ACC112 (cell line): ENCODE measurements at regions not wholly inside any gene's neighbourhood (a gene's known extent, or its start where the extent isn't known, plus 50 kb on each side); places are given as distances from the start of the nearest gene placed in this dataset.

Experiments used
- H2AFZ ChIP-seq: fragments of 200-600 bp; sonication (generic); one replicate; pipeline ENCODE4 v1.6.0; 2017; ENCODE audit warnings: antibody characterized with exemption, low read length; ENCODE audit not compliant: unreplicated experiment
- H3K27ac ChIP-seq: fragments of 200-600 bp; sonication (generic); 2 replicates; pipeline ENCODE4 v1.5.1; 2014; ENCODE audit warnings: low read depth, mild to moderate bottlenecking, antibody characterized with exemption, low read length, moderate library complexity
- H3K27me3 ChIP-seq: fragments of 200-600 bp; sonication (generic); 2 replicates; pipeline ENCODE4 v1.6.1; 2014; ENCODE audit warnings: mild to moderate bottlenecking, antibody characterized with exemption, low read length, moderate library complexity, mixed read lengths; ENCODE audit not compliant: insufficient read depth
- H3K36me3 ChIP-seq: fragments of 200-600 bp; sonication (generic); 2 replicates; pipeline ENCODE4 v1.6.1; 2016; ENCODE audit warnings: mild to moderate bottlenecking, antibody characterized with exemption, low read length, moderate library complexity, mixed read lengths; ENCODE audit not compliant: insufficient read depth
- H3K4me1 ChIP-seq: fragments of 200-600 bp; sonication (generic); one replicate; pipeline ENCODE4 v1.6.1; 2016; ENCODE audit warnings: low read length, mixed read lengths; ENCODE audit not compliant: insufficient read depth, unreplicated experiment, control insufficient read depth
- H3K4me3 ChIP-seq: fragments of 200-600 bp; sonication (generic); 2 replicates; pipeline ENCODE4 v1.5.1; 2014; ENCODE audit warnings: mild to moderate bottlenecking, low read depth, low read length
- H3K79me2 ChIP-seq: fragments of 200-600 bp; sonication (generic); one replicate; pipeline ENCODE4 v1.6.0; 2016; ENCODE audit warnings: low read length; ENCODE audit not compliant: control insufficient read depth, unreplicated experiment, insufficient read depth

GRCh38 chr12:118749646-118750045, 231.7 kb upstream of the SRRM4 start:
- H3K36me3 ChIP-seq: no peaks in the 10 kb centered on the region
- no peaks in the 10 kb centered on the region for H3K27me3 ChIP-seq
- H3K4me1 ChIP-seq: no peaks in the 10 kb centered on the region
- no peak overlapping the region for H2AFZ ChIP-seq
- H3K79me2 ChIP-seq: no peaks in the 10 kb centered on the region
- no peak overlapping the region for H3K4me3 ChIP-seq
- H3K27ac ChIP-seq: no peak overlapping the region

GRCh38 chr12:118750666-118751065, 230.7 kb upstream of the SRRM4 start:
- no peak overlapping the region for H3K27ac ChIP-seq
- no peaks in the 10 kb centered on the region for H3K36me3 ChIP-seq
- H3K79me2 ChIP-seq: no peaks in the 10 kb centered on the region
- no peak overlapping the region for H2AFZ ChIP-seq
- no peak overlapping the region for H3K4me3 ChIP-seq
- H3K27me3 ChIP-seq: no peaks in the 10 kb centered on the region
- no peaks in the 10 kb centered on the region for H3K4me1 ChIP-seq

- Histone ChIP-seq H3K79me2 (no peaks in the 10 kb centered on the region), H3K4me3 (no peak overlapping the region), H3K27ac (no peak overlapping the region), H2AFZ (no peak overlapping the region), H3K27me3 (no peaks in the 10 kb centered on the region), H3K36me3 (no peaks in the 10 kb centered on the region), H3K4me1 (no peaks in the 10 kb centered on the region)
Observed at GRCh38 chr12:118751355-118751754, 230.0 kb upstream of the SRRM4 start.

GRCh38 chr12:118760623-118761022, 220.7 kb upstream of the SRRM4 start:
- Histone ChIP-seq H3K27ac (no peak overlapping the region), H3K27me3 (no peaks in the 10 kb centered on the region), H3K36me3 (no peaks in the 10 kb centered on the region), H2AFZ (no peak overlapping the region), H3K4me3 (no peak overlapping the region), H3K4me1 (no peaks in the 10 kb centered on the region), H3K79me2 (no peaks in the 10 kb centered on the region)

GRCh38 chr12:118763234-118763633, 218.1 kb upstream of the SRRM4 start:
- H3K27me3 ChIP-seq: no peaks in the 10 kb centered on the region
- no peak overlapping the region for H3K27ac ChIP-seq
- no peak overlapping the region for H2AFZ ChIP-seq

GRCh38 chr12:118773956-118774723, 207.2 kb upstream of the SRRM4 start:
- Histone ChIP-seq H3K27ac (no peak overlapping the region), H2AFZ (no peak overlapping the region), H3K36me3 (no peaks in the 10 kb centered on the region), H3K79me2 (no peaks in the 10 kb centered on the region), H3K4me1 (no peaks in the 10 kb centered on the region), H3K27me3 (no peaks in the 10 kb centered on the region), H3K4me3 (no peak overlapping the region)

More at GRCh38 chr12:118763234-118763633, 218.1 kb upstream of the SRRM4 start:
- Histone ChIP-seq H3K36me3 (no peaks in the 10 kb centered on the region), H3K79me2 (no peaks in the 10 kb centered on the region), H3K4me3 (no peak overlapping the region), H3K4me1 (no peaks in the 10 kb centered on the region)

- Histone ChIP-seq H3K79me2 (no peaks in the 10 kb centered on the region), H2AFZ (no peak overlapping the region), H3K4me1 (no peaks in the 10 kb centered on the region), H3K27me3 (no peaks in the 10 kb centered on the region), H3K36me3 (no peaks in the 10 kb centered on the region), H3K27ac (no peak overlapping the region), H3K4me3 (no peak overlapping the region)
Observed at GRCh38 chr12:118777504-118777903, 203.8 kb upstream of the SRRM4 start.

GRCh38 chr12:118778077-118778476, 203.3 kb upstream of the SRRM4 start:
- no peaks in the 10 kb centered on the region for H3K36me3 ChIP-seq
- H3K27me3 ChIP-seq: no peaks in the 10 kb centered on the region
- H2AFZ ChIP-seq: no peak overlapping the region
- H3K27ac ChIP-seq: no peak overlapping the region
- H3K79me2 ChIP-seq: no peaks in the 10 kb centered on the region
- no peaks in the 10 kb centered on the region for H3K4me1 ChIP-seq
- no peak overlapping the region for H3K4me3 ChIP-seq

GRCh38 chr12:118780939-118781338, 200.4 kb upstream of the SRRM4 start:
- Histone ChIP-seq H3K27ac (no peak overlapping the region), H2AFZ (no peak overlapping the region), H3K4me3 (no peak overlapping the region), H3K4me1 (no peaks in the 10 kb centered on the region), H3K79me2 (no peaks in the 10 kb centered on the region), H3K27me3 (no peaks in the 10 kb centered on the region), H3K36me3 (no peaks in the 10 kb centered on the region)

- no peaks in the 10 kb centered on the region for H3K79me2 ChIP-seq
- H3K4me3 ChIP-seq: no peak overlapping the region
- H3K4me1 ChIP-seq: no peaks in the 10 kb centered on the region
- no peak overlapping the region for H3K27ac ChIP-seq
- no peak overlapping the region for H2AFZ ChIP-seq
- no peaks in the 10 kb centered on the region for H3K27me3 ChIP-seq
- H3K36me3 ChIP-seq: no peaks in the 10 kb centered on the region
Observed at GRCh38 chr12:118781692-118782091, 199.6 kb upstream of the SRRM4 start.

GRCh38 chr12:118783703-118784102, 197.6 kb upstream of the SRRM4 start:
- no peak overlapping the region for H3K27ac ChIP-seq
- H3K79me2 ChIP-seq: no peaks in the 10 kb centered on the region
- H2AFZ ChIP-seq: no peak overlapping the region
- no peaks in the 10 kb centered on the region for H3K27me3 ChIP-seq
- H3K36me3 ChIP-seq: no peaks in the 10 kb centered on the region
- H3K4me1 ChIP-seq: no peaks in the 10 kb centered on the region
- no peak overlapping the region for H3K4me3 ChIP-seq
